ENCODE measurements at regions not wholly inside any gene's neighbourhood (a gene's known extent, or its start where the extent isn't known, plus 50 kb on each side); places are given as distances from the start of the nearest gene placed in this dataset.

GRCh38 chr10:21334891-21335696 lies 190.4 kb downstream of the SKIDA1 start:
- TF ChIP-seq EP300 (IDR thresholded peaks at IDR 0.05; ENCODE audit: borderline replicate concordance) = peak; percentile 78
- peak; percentile 77; the same call in 1 of the 2 replicates for TF ChIP-seq TCF12 (IDR thresholded peaks at IDR 0.05; ENCODE audit: low read depth)
- TF ChIP-seq NFIC (IDR thresholded peaks at IDR 0.05) = peak; percentile 88
- TF ChIP-seq TEAD4 (IDR thresholded peaks at IDR 0.05) = peak; percentile 44; the same call in 1 of the 2 replicates
- TF ChIP-seq, protein P1, sequence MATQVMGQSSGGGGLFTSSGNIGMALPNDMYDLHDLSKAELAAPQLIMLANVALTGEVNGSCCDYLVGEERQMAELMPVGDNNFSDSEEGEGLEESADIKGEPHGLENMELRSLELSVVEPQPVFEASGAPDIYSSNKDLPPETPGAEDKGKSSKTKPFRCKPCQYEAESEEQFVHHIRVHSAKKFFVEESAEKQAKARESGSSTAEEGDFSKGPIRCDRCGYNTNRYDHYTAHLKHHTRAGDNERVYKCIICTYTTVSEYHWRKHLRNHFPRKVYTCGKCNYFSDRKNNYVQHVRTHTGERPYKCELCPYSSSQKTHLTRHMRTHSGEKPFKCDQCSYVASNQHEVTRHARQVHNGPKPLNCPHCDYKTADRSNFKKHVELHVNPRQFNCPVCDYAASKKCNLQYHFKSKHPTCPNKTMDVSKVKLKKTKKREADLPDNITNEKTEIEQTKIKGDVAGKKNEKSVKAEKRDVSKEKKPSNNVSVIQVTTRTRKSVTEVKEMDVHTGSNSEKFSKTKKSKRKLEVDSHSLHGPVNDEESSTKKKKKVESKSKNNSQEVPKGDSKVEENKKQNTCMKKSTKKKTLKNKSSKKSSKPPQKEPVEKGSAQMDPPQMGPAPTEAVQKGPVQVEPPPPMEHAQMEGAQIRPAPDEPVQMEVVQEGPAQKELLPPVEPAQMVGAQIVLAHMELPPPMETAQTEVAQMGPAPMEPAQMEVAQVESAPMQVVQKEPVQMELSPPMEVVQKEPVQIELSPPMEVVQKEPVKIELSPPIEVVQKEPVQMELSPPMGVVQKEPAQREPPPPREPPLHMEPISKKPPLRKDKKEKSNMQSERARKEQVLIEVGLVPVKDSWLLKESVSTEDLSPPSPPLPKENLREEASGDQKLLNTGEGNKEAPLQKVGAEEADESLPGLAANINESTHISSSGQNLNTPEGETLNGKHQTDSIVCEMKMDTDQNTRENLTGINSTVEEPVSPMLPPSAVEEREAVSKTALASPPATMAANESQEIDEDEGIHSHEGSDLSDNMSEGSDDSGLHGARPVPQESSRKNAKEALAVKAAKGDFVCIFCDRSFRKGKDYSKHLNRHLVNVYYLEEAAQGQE (IDR thresholded peaks at IDR 0.05; ENCODE audit: low read depth) = no peak
- 0 out of 2 replicates have a peak, but pooled peaks have one; percentile 9 for TF ChIP-seq RAD21 (IDR thresholded peaks at IDR 0.05; ENCODE audit: low read depth)
- no peak for TF ChIP-seq MAX (IDR thresholded peaks at IDR 0.05)
- TF ChIP-seq ZBTB7A (IDR thresholded peaks at IDR 0.05; ENCODE audit: low read depth) = 0 out of 2 replicates have a peak, but pooled peaks have one; percentile 14
- TF ChIP-seq, protein P2, sequence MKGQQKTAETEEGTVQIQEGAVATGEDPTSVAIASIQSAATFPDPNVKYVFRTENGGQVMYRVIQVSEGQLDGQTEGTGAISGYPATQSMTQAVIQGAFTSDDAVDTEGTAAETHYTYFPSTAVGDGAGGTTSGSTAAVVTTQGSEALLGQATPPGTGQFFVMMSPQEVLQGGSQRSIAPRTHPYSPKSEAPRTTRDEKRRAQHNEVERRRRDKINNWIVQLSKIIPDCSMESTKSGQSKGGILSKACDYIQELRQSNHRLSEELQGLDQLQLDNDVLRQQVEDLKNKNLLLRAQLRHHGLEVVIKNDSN (IDR thresholded peaks at IDR 0.05) = no peak
- TF ChIP-seq FOXM1 (IDR thresholded peaks at IDR 0.05; ENCODE audit: borderline replicate concordance, low read depth) = peak; percentile 28; the same call in 1 of the 2 replicates

DNA sequence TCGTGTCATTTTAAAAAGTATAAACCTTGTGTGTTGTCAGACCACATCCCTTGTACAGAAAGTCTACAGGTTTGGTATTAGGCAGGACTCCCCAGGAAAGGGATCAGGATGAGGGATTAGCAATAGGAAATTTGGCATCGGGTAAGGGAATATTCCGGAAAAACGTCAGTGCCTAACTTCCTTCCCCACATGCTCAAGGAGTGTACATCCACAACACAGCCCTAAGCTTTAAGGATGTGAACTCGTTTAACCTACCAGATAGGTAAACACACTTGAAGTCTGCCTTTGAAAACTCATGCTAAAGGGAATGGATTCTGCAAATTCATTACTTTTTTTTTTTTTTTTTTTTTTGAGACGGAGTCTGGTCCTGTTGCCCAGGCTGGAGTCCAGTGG lies 194.9 kb downstream of the SKIDA1 start:
- TF ChIP-seq EGR1 (IDR thresholded peaks at IDR 0.05) = no peak
- TF ChIP-seq TAF1 (IDR thresholded peaks at IDR 0.05; ENCODE audit: low read depth) = no peak
- TF ChIP-seq EP300 (IDR thresholded peaks at IDR 0.05; ENCODE audit: borderline replicate concordance) = no peak
- TF ChIP-seq CREB1 (IDR thresholded peaks at IDR 0.05; ENCODE audit: low read depth) = no peak
- TF ChIP-seq TCF12 (IDR thresholded peaks at IDR 0.05; ENCODE audit: low read depth) = no peak
- TF ChIP-seq ZBTB7A (IDR thresholded peaks at IDR 0.05; ENCODE audit: low read depth) = no peak
- no peak for TF ChIP-seq TEAD4 (IDR thresholded peaks at IDR 0.05)
- TF ChIP-seq YY1 (IDR thresholded peaks at IDR 0.05; ENCODE audit: low read depth) = no peak
- no peak for TF ChIP-seq RAD21 (IDR thresholded peaks at IDR 0.05; ENCODE audit: low read depth)
- TF ChIP-seq, protein P2 (IDR thresholded peaks at IDR 0.05) = no peak
- TF ChIP-seq NFIC (IDR thresholded peaks at IDR 0.05) = no peak
- TF ChIP-seq CEBPB (IDR thresholded peaks at IDR 0.05) = no peak
- no peak for TF ChIP-seq MAX (IDR thresholded peaks at IDR 0.05)

DNA sequence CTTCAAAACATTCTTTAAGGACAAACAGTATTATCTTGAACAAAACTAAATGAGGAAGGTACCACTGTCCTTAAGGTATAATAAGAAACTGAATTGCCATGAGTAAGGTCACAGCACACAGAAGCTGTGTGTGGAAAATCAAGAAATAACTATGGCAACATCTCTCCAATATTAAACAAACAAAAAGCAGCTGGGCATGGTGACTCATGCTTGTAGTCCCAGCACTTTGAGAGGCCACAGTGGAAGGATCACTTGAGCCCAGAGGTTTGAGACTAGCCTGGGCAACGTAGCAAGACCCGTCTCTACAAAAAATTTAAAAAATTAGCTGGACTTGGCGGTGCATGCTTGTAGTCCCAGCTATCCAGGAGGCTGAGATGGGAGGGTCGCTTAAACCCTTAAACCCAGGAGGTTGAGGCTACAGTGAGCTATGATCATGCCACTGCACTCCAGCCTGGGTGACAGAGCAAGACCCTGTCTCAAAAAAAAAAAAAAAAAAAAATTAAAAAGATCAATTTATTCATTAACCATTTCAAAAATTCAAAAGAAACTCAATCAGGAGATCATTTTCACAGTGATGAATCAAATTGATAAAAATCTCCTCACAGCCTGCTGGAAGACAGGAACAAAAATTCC lies 195.4 kb downstream of the SKIDA1 start:
- no peak for TF ChIP-seq RAD21 (IDR thresholded peaks at IDR 0.05; ENCODE audit: low read depth)
- TF ChIP-seq TEAD4 (IDR thresholded peaks at IDR 0.05) = no peak
- no peak for TF ChIP-seq TCF12 (IDR thresholded peaks at IDR 0.05; ENCODE audit: low read depth)
- TF ChIP-seq, protein P1 (IDR thresholded peaks at IDR 0.05; ENCODE audit: low read depth) = no peak
- TF ChIP-seq ZBTB7A (IDR thresholded peaks at IDR 0.05; ENCODE audit: low read depth) = no peak
- no peak for TF ChIP-seq CREB1 (IDR thresholded peaks at IDR 0.05; ENCODE audit: low read depth)
- TF ChIP-seq CEBPB (IDR thresholded peaks at IDR 0.05) = no peak
- no peak for TF ChIP-seq MAX (IDR thresholded peaks at IDR 0.05)
- TF ChIP-seq, protein P2 (IDR thresholded peaks at IDR 0.05) = no peak
- TF ChIP-seq NFIC (IDR thresholded peaks at IDR 0.05) = no peak
- TF ChIP-seq FOXM1 (IDR thresholded peaks at IDR 0.05; ENCODE audit: borderline replicate concordance, low read depth) = no peak
- TF ChIP-seq EGR1 (IDR thresholded peaks at IDR 0.05) = no peak
- no peak for TF ChIP-seq EP300 (IDR thresholded peaks at IDR 0.05; ENCODE audit: borderline replicate concordance)

GRCh38 chr10:21327289-21327993 lies 198.0 kb downstream of the SKIDA1 start:
- no peak for TF ChIP-seq TEAD4 (IDR thresholded peaks at IDR 0.05)
- TF ChIP-seq CREB1 (IDR thresholded peaks at IDR 0.05; ENCODE audit: low read depth) = no peak
- no peak for TF ChIP-seq CEBPB (IDR thresholded peaks at IDR 0.05)
- TF ChIP-seq NFIC (IDR thresholded peaks at IDR 0.05) = no peak
- TF ChIP-seq ZBTB7A (IDR thresholded peaks at IDR 0.05; ENCODE audit: low read depth) = no peak

Data from Ishikawa (cell line).